Endothelial cell of umbilical vein (primary cell): ENCODE measurements at regions not wholly inside any gene's neighbourhood (a gene's known extent, or its start where the extent isn't known, plus 50 kb on each side); places are given as distances from the start of the nearest gene placed in this dataset.
A peak's percentile ranks its signal among the peaks of the same experiment; 100 is the strongest.

Experiments
- BruUV-seq: library from RNA; stranded (reverse); fragments of 400-500 nt; replicated peaks from 2 replicates; lab custom pipeline; 2021; lab: Mats Ljungman, UMichigan
- CTCF ChIA-PET: fragments of 300-600, 350-600 bp; sonication (Branson Sonifier 250); formaldehyde crosslinking; loops from one replicate; lab custom pipeline; 2021; ENCODE audit warnings: antibody characterized with exemption, inconsistent platforms; lab: Charles Lee
- POLR2A ChIA-PET: fragments of 300-600, 350-600 bp; sonication (Branson Sonifier 250); formaldehyde crosslinking; loops from one replicate; lab custom pipeline; 2021; ENCODE audit warnings: antibody characterized with exemption, inconsistent platforms; lab: Charles Lee
- DNase-seq: peaks from one replicate; pipeline ENCODE4 v3.0.0-alpha.2; 2011; ENCODE audit warnings: low read depth, low spot score
- FAIRE-seq: peaks from 2 replicates; lab custom pipeline; 2011; peaks lifted over from hg19 to GRCh38; lab: Jason Lieb, UNC
- H2AFZ ChIP-seq: 2 replicates; pipeline ENCODE4 v1.6.0; 2012; ENCODE audit warnings: low read depth, low read length, control low read depth, inconsistent platforms
- H3K27ac ChIP-seq: 2 replicates; pipeline ENCODE4 v1.5.1; 2011; ENCODE audit warnings: low read depth, mild to moderate bottlenecking, control low read depth, low read length, moderate library complexity; ENCODE audit not compliant: insufficient read depth
- H3K27me3 ChIP-seq, 2 experiments: 2 replicates each; pipeline versions ENCODE4 v1.6.0 to v1.6.1; 2011; ENCODE audit warnings: low read length in 2 of 2, mixed read lengths in 1 of 2; ENCODE audit not compliant: control insufficient read depth in 2 of 2, insufficient read depth in 2 of 2
- H3K36me3 ChIP-seq, 2 experiments: 2 replicates in 1 of 2; 3 replicates in 1 of 2; pipeline ENCODE4 v1.5.1; 2011; ENCODE audit warnings: low read length in 2 of 2, mild to moderate bottlenecking in 1 of 2, moderate library complexity in 1 of 2; ENCODE audit not compliant: control insufficient read depth in 2 of 2, insufficient read depth in 2 of 2; ENCODE audit errors: extremely low read depth in 1 of 2
- H3K4me1 ChIP-seq: 3 replicates; pipeline ENCODE4 v1.5.1; 2011; ENCODE audit warnings: mild to moderate bottlenecking, low read length; ENCODE audit not compliant: control insufficient read depth, insufficient read depth; ENCODE audit errors: extremely low read depth
- H3K4me2 ChIP-seq: 2 replicates; pipeline ENCODE4 v1.6.1; 2011; ENCODE audit warnings: low read length, control low read depth, mixed read lengths; ENCODE audit not compliant: insufficient read depth
- H3K4me3 ChIP-seq, 3 experiments: fragments of 200-600 bp in 1 of 3; sonication (generic), shearing (Covaris generic) in 1 of 3; replicated peaks in 1 of 3; 2 replicates each; pipeline ENCODE4 v1.5.1; 2011 to 2016; ENCODE audit warnings: control low read depth in 3 of 3, low read length in 3 of 3, mild to moderate bottlenecking in 2 of 3, inconsistent platforms in 1 of 3, low read depth in 1 of 3, moderate library complexity in 1 of 3; ENCODE audit not compliant: insufficient read depth in 1 of 3
- H3K79me2 ChIP-seq: 2 replicates; pipeline ENCODE4 v1.6.0; 2012; ENCODE audit warnings: low read length, inconsistent platforms; ENCODE audit not compliant: control insufficient read depth, insufficient read depth
- H3K9ac ChIP-seq: replicated peaks from 2 replicates; pipeline ENCODE3; 2011; ENCODE audit warnings: low read length, control low read depth; ENCODE audit not compliant: insufficient read depth; ENCODE audit errors: extremely low read depth
- H3K9me1 ChIP-seq: replicated peaks from 3 replicates; pipeline ENCODE4 v1.6.0; 2011; ENCODE audit warnings: mild to moderate bottlenecking, low read length; ENCODE audit not compliant: control insufficient read depth, insufficient read depth; ENCODE audit errors: extremely low read depth
- H3K9me3 ChIP-seq: replicated peaks from 2 replicates; pipeline ENCODE4 v1.5.1; 2012; ENCODE audit warnings: low read length, inconsistent platforms; ENCODE audit not compliant: control insufficient read depth, insufficient read depth
- H4K20me1 ChIP-seq: replicated peaks from 2 replicates; pipeline ENCODE3; 2011; ENCODE audit warnings: mild to moderate bottlenecking, low read length; ENCODE audit not compliant: control insufficient read depth, insufficient read depth; ENCODE audit errors: extremely low read depth
- CTCF ChIP-seq, 2 donors: IDR thresholded peaks; 1 replicate in 1 of 2; 2 replicates in 1 of 2; pipeline ENCODE4 v1.5.1; 2011; ENCODE audit warnings: low read length in 2 of 2, mild to moderate bottlenecking in 2 of 2, moderate library complexity in 2 of 2, control low read depth in 1 of 2, inconsistent platforms in 1 of 2, low read depth in 1 of 2; ENCODE audit not compliant: insufficient read depth in 1 of 2; ENCODE audit errors: extremely low read depth in 1 of 2
- EZH2 ChIP-seq: IDR thresholded peaks from 2 replicates; pipeline ENCODE4 v1.6.1; 2012; ENCODE audit warnings: borderline replicate concordance, low read depth, mild to moderate bottlenecking, moderate library complexity, low read length, inconsistent platforms; ENCODE audit not compliant: severe bottlenecking
- POLR2AphosphoS5 ChIP-seq: IDR thresholded peaks from 2 replicates; pipeline ENCODE4 v1.6.1; 2012; ENCODE audit warnings: low read depth, mild to moderate bottlenecking, control low read depth, low read length, moderate library complexity; ENCODE audit not compliant: insufficient read depth
- dilution Hi-C: fragments of 300-500 bp; cut with MboI; formaldehyde crosslinking; loops from one replicate; pipeline ENCODE4 v1.15.0; 2019; ENCODE audit warnings: low sequenced_read_pairs; ENCODE audit not compliant: extremely low pct_ligation_motif_present
- intact Hi-C: fragments of 100-400 bp; cut with micrococcal nuclease; formaldehyde crosslinking; loops from one replicate; pipeline ENCODE4 v1.10.0; 2022

- CTCF ChIA-PET, result interaction anchor here (1.1 to 1.9 kb wide), 6 partner anchors 14 to 247 kb away, joined by 3 to 5 read pairs (median 3); no protein-coding TSS in a partner anchor
- intact Hi-C loops (loop anchor here (2.0 to 10.0 kb wide), 5 partner anchors 37 to 177 kb away; partner anchors contain the start of genes DOCK9 and UBAC2), dilution Hi-C loops (no loop called here)
- H4K20me1 ChIP-seq, result no peaks in the 10 kb centered on the region
- H3K79me2 ChIP-seq, result peaks cover 8% of the 10 kb centered on the region
- no peaks in the 10 kb centered on the region for H3K27me3 ChIP-seq
- no TSS peak for BruUV-seq
- no peaks in the 10 kb centered on the region for H3K9me1 ChIP-seq
- peak overlapping the region; percentile 66 for H3K4me2 ChIP-seq
- peak overlapping the region; percentile 64 for H3K9ac ChIP-seq
- TF ChIP-seq POLR2AphosphoS5, result peak; percentile 28
- TF ChIP-seq CTCF (IDR thresholded peaks at IDR 0.05; ENCODE audit: extremely low read depth in 1 of 2, insufficient read depth in 1 of 2, low read depth in 1 of 2, low read length in 2 of 2), result peak in 1 of 2 donors; percentile 45
- TF ChIP-seq EZH2, result no peak
- H2AFZ ChIP-seq, result peak overlapping the region; percentile 81
- POLR2A ChIA-PET, result no interaction called here
- peaks cover 19% of the 10 kb centered on the region for H3K4me1 ChIP-seq
- H3K27ac ChIP-seq, result peak overlapping the region; percentile 20
- peak overlapping the region; percentile 61 to 65 (median 63) for H3K4me3 ChIP-seq
- no peaks in the 10 kb centered on the region for H3K36me3 ChIP-seq
- FAIRE-seq (peak; percentile 98), DNase-seq (peak; percentile 88)
- H3K9me3 ChIP-seq, result no peaks in the 10 kb centered on the region
Measured at GRCh38 chr13:99087098-99087953, 109.5 kb upstream of the DOCK9 start.
